GM19025 (cell line): ENCODE measurements at regions not wholly inside any gene's neighbourhood (a gene's known extent, or its start where the extent isn't known, plus 50 kb on each side); places are given as distances from the start of the nearest gene placed in this dataset.
"Not testable (repeated sequence)": the region's sequence is repeated elsewhere in the genome, so short reads cannot be mapped to it uniquely, and the experiment has no call there.

Experiments
- ATAC-seq: cut with Tn5 transposase; IDR thresholded peaks from one replicate; pipeline ENCODE4 v1.9.1; 2021; ENCODE audit warnings: mild to moderate bottlenecking, low read depth, moderate library complexity; ENCODE audit not compliant: unreplicated experiment

- ATAC-seq = no peak
Measured at GRCh38 chr14:38973083-38973700, 129.8 kb downstream of the SEC23A start.

GRCh38 chr14:38972511-38972910 lies 130.5 kb downstream of the SEC23A start:
- no peak for ATAC-seq

GRCh38 chr14:38971258-38971921 lies 131.6 kb downstream of the SEC23A start:
- ATAC-seq = no peak

- ATAC-seq = no peak
Measured at GRCh38 chr14:38964630-38965029, 138.4 kb downstream of the SEC23A start.

- ATAC-seq = no peak
Measured at GRCh38 chr14:38960946-38961531, 142.0 kb downstream of the SEC23A start.

- ATAC-seq = no peak
Measured at GRCh38 chr14:38959021-38959420, 144.0 kb downstream of the SEC23A start.

GRCh38 chr14:38958589-38958988 lies 144.4 kb downstream of the SEC23A start:
- no peak for ATAC-seq

GRCh38 chr14:38951451-38951850 lies 151.6 kb downstream of the SEC23A start:
- no peak for ATAC-seq

- no peak for ATAC-seq
Measured at GRCh38 chr14:38950676-38951075, 152.4 kb downstream of the SEC23A start.

- ATAC-seq = no peak
Measured at GRCh38 chr14:38948576-38948975, 154.5 kb downstream of the SEC23A start.

- no peak for ATAC-seq
Measured at GRCh38 chr14:38948171-38948570, 154.9 kb downstream of the SEC23A start.

- ATAC-seq = no peak
Measured at GRCh38 chr14:38947343-38947742, 155.7 kb downstream of the SEC23A start.

- no peak for ATAC-seq
Measured at GRCh38 chr14:38944691-38945090, 158.3 kb downstream of the SEC23A start.

GRCh38 chr14:38941488-38941887 lies 161.5 kb downstream of the SEC23A start:
- no peak for ATAC-seq

- ATAC-seq = not testable (repeated sequence)
Measured at GRCh38 chr14:38932653-38933000, 170.4 kb downstream of the SEC23A start.

- ATAC-seq = no peak
Measured at GRCh38 chr14:38931969-38932652, 170.9 kb downstream of the SEC23A start.

GRCh38 chr14:38930898-38931297 lies 172.1 kb downstream of the SEC23A start:
- no peak for ATAC-seq

- ATAC-seq = no peak
Measured at GRCh38 chr14:38930022-38930421, 173.0 kb downstream of the SEC23A start.

- no peak for ATAC-seq
Measured at GRCh38 chr14:38929416-38929815, 173.6 kb downstream of the SEC23A start.

GRCh38 chr14:38921893-38922292 lies 181.1 kb downstream of the SEC23A start:
- ATAC-seq = not testable (repeated sequence)

GRCh38 chr14:38915125-38915524 lies 187.9 kb downstream of the SEC23A start:
- ATAC-seq = no peak
